PC-9 (cell line): ENCODE measurements at regions not wholly inside any gene's neighbourhood (a gene's known extent, or its start where the extent isn't known, plus 50 kb on each side); places are given as distances from the start of the nearest gene placed in this dataset.

Experiments
- CTCF ChIP-seq: fragments of 200-600 bp; sonication (generic); conservative IDR thresholded peaks from 2 replicates; pipeline ENCODE4 v1.6.1; 2017; ENCODE audit warnings: mixed run types, antibody characterized with exemption, mild to moderate bottlenecking, moderate library complexity
- EZH2 ChIP-seq: fragments of 200-600 bp; sonication (generic); IDR thresholded peaks from 2 replicates; pipeline ENCODE4 v1.8.0; 2017; ENCODE audit warnings: antibody characterized with exemption, low read depth

- TF ChIP-seq CTCF: no peak
- TF ChIP-seq EZH2: no peak
These were observed 537.3 kb upstream of the MIS18BP1 start for GRCh38 chr14:45790293-45790692.
